Chondrocyte (in vitro differentiated cells): ENCODE measurements at regions not wholly inside any gene's neighbourhood (a gene's known extent, or its start where the extent isn't known, plus 50 kb on each side); places are given as distances from the start of the nearest gene placed in this dataset.

Source experiments
- DNase-seq: peaks from one replicate; pipeline ENCODE4 v3.0.0; 2021; ENCODE audit warnings: mixed read lengths, low spot score
- H3K27ac Mint-ChIP-seq: one replicate; pipeline ENCODE4 v1.8.0; 2021; ENCODE audit warnings: mild to moderate bottlenecking, moderate library complexity, mixed read lengths; ENCODE audit not compliant: unreplicated experiment
- H3K27me3 Mint-ChIP-seq: 2 replicates; pipeline ENCODE4 v1.8.0; 2021; ENCODE audit warnings: low read depth, mixed read lengths
- H3K36me3 Mint-ChIP-seq: 2 replicates; pipeline ENCODE4 v1.8.0; 2021; ENCODE audit warnings: low read depth, mixed read lengths
- H3K4me1 Mint-ChIP-seq: 2 replicates; pipeline ENCODE4 v1.8.0; 2021; ENCODE audit warnings: low read depth, mild to moderate bottlenecking, mixed read lengths
- H3K4me3 Mint-ChIP-seq: one replicate; pipeline ENCODE4 v1.8.0; 2021; ENCODE audit warnings: mild to moderate bottlenecking, moderate library complexity, mixed read lengths; ENCODE audit not compliant: unreplicated experiment
- H3K9me3 Mint-ChIP-seq: 2 replicates; pipeline ENCODE4 v1.8.0; 2021; ENCODE audit warnings: low read depth, mixed read lengths
- TF ChIP-seq, protein P1 (sequence below): fragments of 200-600 bp; sonication (generic); IDR thresholded peaks from 2 replicates; pipeline ENCODE4 v1.5.0; 2021; ENCODE audit warnings: antibody characterized with exemption, mild to moderate bottlenecking, moderate library complexity

DNA sequence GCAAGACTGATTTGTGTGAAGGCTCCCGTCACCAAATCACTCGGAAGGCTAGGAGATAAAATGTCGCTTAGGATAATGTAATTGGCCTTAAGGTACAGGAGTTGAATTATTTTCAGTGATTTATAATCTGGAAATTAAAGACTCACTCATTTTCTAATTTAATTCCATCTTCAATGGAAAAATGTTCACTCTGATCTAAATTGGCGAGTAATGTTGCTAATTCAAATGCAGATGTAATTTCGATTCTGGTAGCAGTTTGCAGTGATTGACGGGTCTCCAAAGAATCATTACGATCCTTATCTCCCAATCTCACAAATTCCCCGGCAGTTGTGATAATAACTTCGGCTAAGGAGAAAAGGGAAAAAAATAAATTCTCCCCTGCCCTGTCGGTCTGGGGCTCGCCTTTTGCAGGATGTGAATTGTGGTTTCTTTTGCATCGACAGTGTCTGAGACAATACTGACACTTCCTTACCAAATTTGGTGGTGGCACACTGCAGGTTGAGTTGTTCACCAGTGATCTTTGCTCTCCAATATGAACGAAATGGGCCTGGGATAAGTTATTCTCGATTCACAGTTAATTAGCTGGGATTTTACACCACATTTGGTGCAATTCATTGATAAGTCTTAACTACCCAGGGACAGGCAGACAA, 215.1 kb upstream of the GPR26 start:
- no peaks in the 10 kb centered on the region for H3K27me3 Mint-ChIP-seq
- DNase-seq: no peak
- peaks cover 3% of the 10 kb centered on the region for H3K9me3 Mint-ChIP-seq
- TF ChIP-seq, protein P1, sequence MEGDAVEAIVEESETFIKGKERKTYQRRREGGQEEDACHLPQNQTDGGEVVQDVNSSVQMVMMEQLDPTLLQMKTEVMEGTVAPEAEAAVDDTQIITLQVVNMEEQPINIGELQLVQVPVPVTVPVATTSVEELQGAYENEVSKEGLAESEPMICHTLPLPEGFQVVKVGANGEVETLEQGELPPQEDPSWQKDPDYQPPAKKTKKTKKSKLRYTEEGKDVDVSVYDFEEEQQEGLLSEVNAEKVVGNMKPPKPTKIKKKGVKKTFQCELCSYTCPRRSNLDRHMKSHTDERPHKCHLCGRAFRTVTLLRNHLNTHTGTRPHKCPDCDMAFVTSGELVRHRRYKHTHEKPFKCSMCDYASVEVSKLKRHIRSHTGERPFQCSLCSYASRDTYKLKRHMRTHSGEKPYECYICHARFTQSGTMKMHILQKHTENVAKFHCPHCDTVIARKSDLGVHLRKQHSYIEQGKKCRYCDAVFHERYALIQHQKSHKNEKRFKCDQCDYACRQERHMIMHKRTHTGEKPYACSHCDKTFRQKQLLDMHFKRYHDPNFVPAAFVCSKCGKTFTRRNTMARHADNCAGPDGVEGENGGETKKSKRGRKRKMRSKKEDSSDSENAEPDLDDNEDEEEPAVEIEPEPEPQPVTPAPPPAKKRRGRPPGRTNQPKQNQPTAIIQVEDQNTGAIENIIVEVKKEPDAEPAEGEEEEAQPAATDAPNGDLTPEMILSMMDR: no peak
- H3K4me3 Mint-ChIP-seq: no peak overlapping the region
- no peaks in the 10 kb centered on the region for H3K4me1 Mint-ChIP-seq
- no peak overlapping the region for H3K27ac Mint-ChIP-seq
- no peaks in the 10 kb centered on the region for H3K36me3 Mint-ChIP-seq

DNA sequence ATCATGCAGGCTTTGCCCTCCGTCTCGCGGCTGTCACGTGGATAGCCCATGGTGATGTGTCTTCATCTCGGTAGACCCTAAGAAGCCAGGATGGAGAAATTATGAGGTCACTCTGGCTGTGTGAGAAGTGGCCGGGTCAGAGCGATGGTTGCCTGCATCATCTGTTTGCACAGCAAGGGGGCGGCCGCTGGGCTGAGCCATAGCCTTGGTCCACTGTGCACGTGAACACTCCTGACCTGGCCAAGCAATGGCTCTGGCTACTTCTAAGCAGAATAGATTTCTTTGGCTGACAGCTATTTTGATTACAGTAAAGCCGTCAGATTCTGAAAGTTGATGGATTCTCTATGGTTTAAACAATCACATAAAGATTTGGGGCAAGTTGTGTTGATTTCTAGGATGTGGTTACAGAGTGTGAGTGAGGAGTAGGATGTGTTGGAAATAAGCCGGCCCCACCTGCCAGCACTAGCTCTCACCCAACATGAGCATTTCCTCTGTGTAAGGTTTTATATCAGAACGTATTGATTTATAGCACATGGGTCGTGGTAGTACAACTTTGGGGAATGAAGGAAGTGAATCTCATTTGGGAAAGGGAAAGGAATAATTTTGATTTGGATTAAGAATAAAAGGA, 214.4 kb upstream of the GPR26 start:
- TF ChIP-seq, protein P1: no peak
- Mint-ChIP-seq H3K27ac (no peak overlapping the region), H3K4me3 (no peak overlapping the region), H3K36me3 (no peaks in the 10 kb centered on the region), H3K9me3 (peaks cover 3% of the 10 kb centered on the region), H3K27me3 (no peaks in the 10 kb centered on the region), H3K4me1 (no peaks in the 10 kb centered on the region)
- no peak for DNase-seq

DNA sequence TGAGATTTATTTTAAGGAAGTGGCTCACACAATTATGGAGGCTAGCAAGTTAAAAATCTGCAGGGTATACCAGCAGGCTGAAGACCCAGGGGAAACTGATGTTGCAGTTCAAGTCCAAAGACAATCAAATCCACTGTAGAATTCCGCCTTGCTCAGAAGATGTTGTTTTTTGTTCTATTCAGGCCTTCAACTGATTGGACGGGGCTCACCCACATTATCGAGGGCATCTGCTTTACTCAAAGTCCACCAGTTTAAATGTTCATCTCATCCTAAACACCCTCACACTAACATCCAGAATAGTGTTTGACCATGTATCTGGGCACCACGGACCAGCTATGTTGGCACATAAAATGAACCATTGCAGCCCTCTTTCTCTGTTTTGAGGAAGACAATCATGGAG, 211.2 kb upstream of the GPR26 start:
- no peak overlapping the region for H3K4me3 Mint-ChIP-seq
- DNase-seq: no peak
- H3K4me1 Mint-ChIP-seq: no peaks in the 10 kb centered on the region
- H3K27me3 Mint-ChIP-seq: peaks cover 2% of the 10 kb centered on the region
- no peak overlapping the region for H3K27ac Mint-ChIP-seq
- H3K36me3 Mint-ChIP-seq: no peaks in the 10 kb centered on the region
- TF ChIP-seq, protein P1: no peak
- H3K9me3 Mint-ChIP-seq: peaks cover 3% of the 10 kb centered on the region

DNA sequence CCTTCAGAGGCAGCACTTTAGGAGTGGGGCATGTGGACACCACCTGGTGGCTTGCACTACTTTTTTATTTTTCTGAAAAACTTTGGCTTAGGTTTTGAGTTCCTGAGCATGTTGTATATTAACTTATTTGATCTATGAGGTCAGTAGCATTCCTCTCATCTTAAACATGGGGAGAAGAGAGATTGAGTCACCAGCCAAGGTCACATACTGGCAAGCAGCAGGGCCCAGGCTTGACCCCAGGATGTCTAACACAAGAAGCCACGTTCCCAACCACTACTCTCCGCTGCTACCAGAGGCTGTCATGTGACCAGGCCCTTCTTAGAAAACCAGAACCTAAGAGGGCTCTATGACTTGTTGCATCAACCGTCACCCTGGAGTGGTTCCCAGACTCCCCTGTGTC, 210.3 kb upstream of the GPR26 start:
- H3K4me1 Mint-ChIP-seq: no peaks in the 10 kb centered on the region
- no peak overlapping the region for H3K4me3 Mint-ChIP-seq
- H3K27me3 Mint-ChIP-seq: peaks cover 2% of the 10 kb centered on the region
- no peaks in the 10 kb centered on the region for H3K36me3 Mint-ChIP-seq
- H3K9me3 Mint-ChIP-seq: peaks cover 3% of the 10 kb centered on the region
- no peak for DNase-seq
- no peak overlapping the region for H3K27ac Mint-ChIP-seq
- TF ChIP-seq, protein P1: no peak

DNA sequence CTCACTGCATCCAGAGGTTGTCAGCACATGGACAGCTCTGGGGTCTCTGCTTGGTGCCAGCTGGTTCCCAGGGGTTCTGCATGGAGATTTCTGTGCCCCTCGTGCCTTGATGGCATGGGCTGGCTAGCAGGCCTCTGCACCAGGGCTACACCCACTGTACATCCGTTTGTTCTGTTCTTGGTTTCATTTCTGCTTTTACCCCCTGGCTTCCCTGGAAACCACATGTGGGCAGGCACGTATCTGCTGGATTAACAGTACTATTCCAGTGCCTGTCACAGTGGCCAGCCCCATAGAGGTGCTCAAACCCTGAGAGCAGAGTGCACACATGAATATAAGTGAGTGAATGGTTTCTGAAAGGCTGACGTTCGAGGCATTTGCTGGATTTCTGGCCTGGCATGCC, 207.2 kb upstream of the GPR26 start:
- peaks cover 3% of the 10 kb centered on the region for H3K9me3 Mint-ChIP-seq
- H3K36me3 Mint-ChIP-seq: no peaks in the 10 kb centered on the region
- peaks cover 2% of the 10 kb centered on the region for H3K27me3 Mint-ChIP-seq
- no peak for DNase-seq
- H3K4me1 Mint-ChIP-seq: no peaks in the 10 kb centered on the region
- TF ChIP-seq, protein P1: no peak
- no peak overlapping the region for H3K27ac Mint-ChIP-seq
- no peak overlapping the region for H3K4me3 Mint-ChIP-seq
